ENCODE measurements at regions not wholly inside any gene's neighbourhood (a gene's known extent, or its start where the extent isn't known, plus 50 kb on each side); places are given as distances from the start of the nearest gene placed in this dataset.
"Not testable (repeated sequence)": the region's sequence is repeated elsewhere in the genome, so short reads cannot be mapped to it uniquely, and the experiment has no call there.

GRCh38 chrX:2162695-2163094 lies 338.1 kb downstream of the DHRSX start:
- in situ Hi-C loops (cut with HindIII; ENCODE audit: low sequenced_read_pairs): loop anchor here (5.0 kb wide), 1 partner anchor 40 kb away; no protein-coding TSS in a partner anchor

- in situ Hi-C loops (cut with HindIII; ENCODE audit: low sequenced_read_pairs): loop anchor here (5.0 kb wide), 1 partner anchor 42 kb away; no protein-coding TSS in a partner anchor
Measured at GRCh38 chrX:2159861-2160260, 340.9 kb downstream of the DHRSX start.

- in situ Hi-C loops (cut with HindIII; ENCODE audit: low sequenced_read_pairs): no loop called here
Measured at GRCh38 chrX:2159393-2159792, 341.4 kb downstream of the DHRSX start.

- in situ Hi-C loops (cut with HindIII; ENCODE audit: low sequenced_read_pairs): no loop called here
Measured at GRCh38 chrX:2150722-2151121, 350.1 kb downstream of the DHRSX start.

GRCh38 chrX:2150014-2150413 lies 350.8 kb downstream of the DHRSX start:
- in situ Hi-C loops (cut with HindIII; ENCODE audit: low sequenced_read_pairs): not testable (repeated sequence)

GRCh38 chrX:2149055-2149454 lies 351.7 kb downstream of the DHRSX start:
- in situ Hi-C loops (cut with HindIII; ENCODE audit: low sequenced_read_pairs): not testable (repeated sequence)

- in situ Hi-C loops (cut with HindIII; ENCODE audit: low sequenced_read_pairs): no loop called here
Measured at GRCh38 chrX:2147928-2148327, 352.8 kb downstream of the DHRSX start.

- in situ Hi-C loops (cut with HindIII; ENCODE audit: low sequenced_read_pairs): no loop called here
Measured at GRCh38 chrX:2145692-2146367, 354.9 kb downstream of the DHRSX start.

GRCh38 chrX:2137882-2138281 lies 362.9 kb downstream of the DHRSX start:
- in situ Hi-C loops (cut with HindIII; ENCODE audit: low sequenced_read_pairs): no loop called here

GRCh38 chrX:2136848-2137247 lies 363.9 kb downstream of the DHRSX start:
- in situ Hi-C loops (cut with HindIII; ENCODE audit: low sequenced_read_pairs): no loop called here

GRCh38 chrX:2135421-2135820 lies 365.4 kb downstream of the DHRSX start:
- in situ Hi-C loops (cut with HindIII; ENCODE audit: low sequenced_read_pairs): no loop called here

GRCh38 chrX:2134782-2135181 lies 366.0 kb downstream of the DHRSX start:
- in situ Hi-C loops (cut with HindIII; ENCODE audit: low sequenced_read_pairs): no loop called here
